Adrenal gland (tissue), 9 donors: ENCODE measurements at regions not wholly inside any gene's neighbourhood (a gene's known extent, or its start where the extent isn't known, plus 50 kb on each side); places are given as distances from the start of the nearest gene placed in this dataset.

Experiments used
- DNase-seq, 7 donors: peaks; one replicate each; pipeline ENCODE4 v3.0.0-alpha.2; 2019 to 2020
- H3K27ac ChIP-seq, 5 donors: fragments of 200-600 bp; sonication (generic) in 4 of 5; 1 replicate in 3 of 5; 2 replicates in 2 of 5; pipeline versions ENCODE4 v1.5.1 to v1.8.0; 2016 to 2020; ENCODE audit warnings: mild to moderate bottlenecking in 1 of 5
- H3K27me3 ChIP-seq: fragments of 200-600 bp; 2 replicates; pipeline ENCODE4 v1.8.0; 2021
- H3K36me3 ChIP-seq, 2 donors: fragments of 200-600 bp; replicated peaks in 1 of 2; 1 replicate in 1 of 2; 2 replicates in 1 of 2; pipeline versions ENCODE4 v1.5.1 to v1.8.0; 2018 to 2022
- H3K4me1 ChIP-seq, 2 donors: fragments of 200-600 bp; replicated peaks in 1 of 2; 1 replicate in 1 of 2; 2 replicates in 1 of 2; pipeline versions ENCODE4 v1.5.1 to v1.8.0; 2018 to 2021
- H3K4me3 ChIP-seq, 4 donors: fragments of 200-600 bp; sonication (generic) in 3 of 4; one replicate each; pipeline ENCODE4 v1.5.1; 2016 to 2018
- H3K9me3 ChIP-seq, 3 donors: fragments of 200-600 bp; sonication (generic) in 1 of 3; replicated peaks in 1 of 3; 1 replicate in 2 of 3; 2 replicates in 1 of 3; pipeline versions ENCODE4 v1.5.1 to v1.8.0; 2016 to 2021
- CTCF ChIP-seq, 6 experiments: fragments of 450-650 bp in 4 of 6; fragments of 200-600 bp in 2 of 6; sonication (generic) in 1 of 6; IDR thresholded peaks; 1 replicate in 5 of 6; 2 replicates in 1 of 6; pipeline versions ENCODE4 v1.5.1 to v1.8.0; 2016 to 2021; ENCODE audit warnings: antibody characterized with exemption in 6 of 6, mild to moderate bottlenecking in 2 of 6, moderate library complexity in 1 of 6
- POLR2A ChIP-seq, 2 donors: fragments of 450-650 bp; IDR thresholded peaks; one replicate each; pipeline ENCODE4 v1.6.1; 2017; ENCODE audit warnings: antibody characterized with exemption in 2 of 2, mild to moderate bottlenecking in 2 of 2, moderate library complexity in 1 of 2
- WGBS, 4 donors: extraction: QIAGEN DNeasy Blood & Tissue Kit in 2 of 4; methylation state at CpG; one replicate each; pipeline versions ENCODE4 v1.1.5 to v1.1.7; 2013 to 2017; 5-methylcytosine and 5-hydroxymethylcytosine counted together
- intact Hi-C, 2 donors: fragments of 100-400 bp; cut with DNase I; formaldehyde crosslinking; loops; one replicate each; pipeline versions ENCODE4 v1.14.1 to v1.15.0; 2022 to 2023
- donor health status: healthy with polysubstance abuse.
- donor health status: Bipolar disorder and iron deficiency.
- donor health status: DM: yes; HTN: yes; CAD: no.
- donor health status: DM: no; HTN: no; CAD: no.
- donor health status: DM: no; HTN: no; CAD: no.

DNA sequence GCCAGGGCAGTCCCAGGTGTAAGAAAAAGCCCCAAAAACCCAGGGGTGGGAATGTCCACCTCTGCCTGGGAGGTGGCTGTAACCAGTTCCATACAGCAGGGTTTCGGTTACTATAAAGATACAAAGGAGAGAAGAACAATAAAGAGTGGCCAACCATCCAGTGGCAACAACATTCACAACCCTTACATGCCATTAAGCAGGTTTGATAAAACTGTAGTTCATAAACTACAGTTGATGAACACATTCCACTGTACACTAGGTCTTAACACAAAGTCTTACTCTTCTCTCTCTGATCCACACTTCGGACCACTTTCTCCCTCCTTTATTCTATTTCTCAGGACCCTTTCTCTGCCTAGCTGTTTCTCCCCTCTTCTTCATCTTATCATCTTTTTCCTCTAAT, 152.0 kb downstream of the TLE3 start:
- no peak for DNase-seq
- 84 to 93% (median 87%) methylated on average over 2 of the region's 2 CpGs for WGBS, 4 donors

GRCh38 chr15:69946870-69947269, 150.8 kb downstream of the TLE3 start:
- Histone ChIP-seq H3K27me3 (no peaks in the 10 kb centered on the region), H3K36me3 (no peaks in the 10 kb centered on the region), H3K9me3 (no peaks in the 10 kb centered on the region), H3K4me3 (no peak overlapping the region), H3K27ac (no peak overlapping the region), H3K4me1 (no peaks in the 10 kb centered on the region)
- intact Hi-C loops = no loop called here
- 71 to 88% (median 80%) methylated on average over 4 of the region's 4 CpGs for WGBS, 4 donors
- DNase-seq = no peak
- TF ChIP-seq CTCF (IDR thresholded peaks at IDR 0.05) = no peak
- no peak for TF ChIP-seq POLR2A (IDR thresholded peaks at IDR 0.05)

More for the DNA sequence above, 152.0 kb downstream of the TLE3 start:
- Histone ChIP-seq H3K9me3 (no peaks in the 10 kb centered on the region), H3K36me3 (no peaks in the 10 kb centered on the region), H3K27ac (no peak overlapping the region), H3K4me1 (no peaks in the 10 kb centered on the region), H3K27me3 (no peaks in the 10 kb centered on the region), H3K4me3 (no peak overlapping the region)
- intact Hi-C loops = no loop called here
- TF ChIP-seq POLR2A (IDR thresholded peaks at IDR 0.05) (no peak), CTCF (IDR thresholded peaks at IDR 0.05) (no peak)

DNA sequence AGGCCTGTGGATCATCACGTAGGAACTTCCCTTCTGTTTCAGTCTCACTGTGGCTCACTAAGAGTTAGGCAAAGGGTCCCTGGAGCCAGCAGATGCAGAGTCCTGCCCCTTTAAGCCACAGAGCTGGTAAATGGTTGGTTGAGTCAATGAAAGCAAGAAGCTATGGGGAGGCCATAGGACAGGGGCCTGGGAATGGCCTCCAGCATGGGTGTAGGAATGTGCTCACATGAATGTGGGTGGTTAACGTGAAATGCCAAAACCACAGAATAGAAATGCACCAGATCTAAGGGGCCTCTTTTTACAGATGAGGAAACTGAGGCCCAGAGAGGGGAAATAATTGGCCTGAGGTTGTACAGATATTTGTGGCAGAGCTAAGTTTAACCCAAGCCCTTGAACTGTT, 150.3 kb downstream of the TLE3 start:
- Histone ChIP-seq H3K9me3 (no peaks in the 10 kb centered on the region), H3K27me3 (no peaks in the 10 kb centered on the region), H3K36me3 (no peaks in the 10 kb centered on the region), H3K4me3 (no peak overlapping the region), H3K4me1 (no peaks in the 10 kb centered on the region), H3K27ac (no peak overlapping the region)
- WGBS, 4 donors = 84 to 88% (median 86%) methylated on average over 2 of the region's 2 CpGs
- no peak for DNase-seq
- intact Hi-C loops = no loop called here
- TF ChIP-seq POLR2A (IDR thresholded peaks at IDR 0.05) (no peak), CTCF (IDR thresholded peaks at IDR 0.05) (no peak)

- 74 to 83% (median 79%) methylated on average over 7 of the region's 7 CpGs for WGBS, 4 donors
- intact Hi-C loops = no loop called here
- no peaks in the 10 kb centered on the region for H3K4me1 ChIP-seq
- no peak overlapping the region for H3K27ac ChIP-seq
- H3K36me3 ChIP-seq = no peaks in the 10 kb centered on the region
- H3K27me3 ChIP-seq = no peaks in the 10 kb centered on the region
- no peaks in the 10 kb centered on the region for H3K9me3 ChIP-seq
- DNase-seq = no peak
- no peak overlapping the region for H3K4me3 ChIP-seq
- TF ChIP-seq POLR2A (IDR thresholded peaks at IDR 0.05) (no peak), CTCF (IDR thresholded peaks at IDR 0.05) (no peak)
These were observed 148.2 kb downstream of the TLE3 start for GRCh38 chr15:69949485-69949884.
